ENCODE measurements at regions not wholly inside any gene's neighbourhood (a gene's known extent, or its start where the extent isn't known, plus 50 kb on each side); places are given as distances from the start of the nearest gene placed in this dataset.

GRCh38 chr12:128075332-128075731, 191.6 kb upstream of the TMEM132C start:
- peak; percentile 51 for DNase-seq (ENCODE audit: extremely low spot score, unreplicated experiment)
- TF ChIP-seq CTCF (IDR thresholded peaks at IDR 0.05) = no peak
- Mint-ChIP-seq H3K36me3 (ENCODE audit: unreplicated experiment) (no peaks in the 10 kb centered on the region), H3K9me3 (ENCODE audit: unreplicated experiment) (no peaks in the 10 kb centered on the region), H3K4me1 (ENCODE audit: unreplicated experiment) (peaks cover 5% of the 10 kb centered on the region), H3K27me3 (ENCODE audit: unreplicated experiment) (no peaks in the 10 kb centered on the region), H3K27ac (ENCODE audit: unreplicated experiment) (no peak overlapping the region), H3K4me3 (ENCODE audit: unreplicated experiment) (no peak overlapping the region)

DNA sequence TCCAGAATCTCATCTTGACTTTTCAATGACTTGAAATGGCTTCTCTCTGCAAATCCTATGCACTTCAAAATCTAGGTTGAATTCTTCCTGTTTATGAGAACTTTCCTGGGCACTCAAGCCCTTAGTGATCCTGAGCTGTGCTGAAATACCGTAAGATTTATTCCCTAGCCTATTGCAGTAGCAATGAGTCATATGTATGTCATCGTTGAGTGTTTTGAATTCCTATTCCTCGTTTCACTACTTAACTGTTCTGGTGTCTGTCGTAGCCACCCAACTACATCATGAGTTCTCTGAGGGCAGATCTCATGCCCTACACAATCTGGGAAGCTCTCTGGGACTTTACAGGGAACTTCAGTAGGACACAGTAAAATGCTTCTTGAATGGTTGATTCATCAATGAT, 190.8 kb upstream of the TMEM132C start:
- Mint-ChIP-seq H3K27me3 (ENCODE audit: unreplicated experiment) (peaks cover 3% of the 10 kb centered on the region), H3K4me3 (ENCODE audit: unreplicated experiment) (no peak overlapping the region), H3K36me3 (ENCODE audit: unreplicated experiment) (no peaks in the 10 kb centered on the region), H3K27ac (ENCODE audit: unreplicated experiment) (no peak overlapping the region), H3K4me1 (ENCODE audit: unreplicated experiment) (peaks cover 5% of the 10 kb centered on the region), H3K9me3 (ENCODE audit: unreplicated experiment) (no peaks in the 10 kb centered on the region)
- TF ChIP-seq CTCF (IDR thresholded peaks at IDR 0.05) = no peak
- DNase-seq (ENCODE audit: extremely low spot score, unreplicated experiment) = no peak

GRCh38 chr12:128077211-128077916, 189.6 kb upstream of the TMEM132C start:
- H3K9me3 Mint-ChIP-seq (ENCODE audit: unreplicated experiment) = no peaks in the 10 kb centered on the region
- no peaks in the 10 kb centered on the region for H3K36me3 Mint-ChIP-seq (ENCODE audit: unreplicated experiment)
- TF ChIP-seq CTCF (IDR thresholded peaks at IDR 0.05) = no peak
- H3K4me3 Mint-ChIP-seq (ENCODE audit: unreplicated experiment) = no peak overlapping the region
- peak; percentile 67 for DNase-seq (ENCODE audit: extremely low spot score, unreplicated experiment)
- H3K27ac Mint-ChIP-seq (ENCODE audit: unreplicated experiment) = no peak overlapping the region
- peaks cover 3% of the 10 kb centered on the region for H3K27me3 Mint-ChIP-seq (ENCODE audit: unreplicated experiment)
- peaks cover 5% of the 10 kb centered on the region for H3K4me1 Mint-ChIP-seq (ENCODE audit: unreplicated experiment)

DNA sequence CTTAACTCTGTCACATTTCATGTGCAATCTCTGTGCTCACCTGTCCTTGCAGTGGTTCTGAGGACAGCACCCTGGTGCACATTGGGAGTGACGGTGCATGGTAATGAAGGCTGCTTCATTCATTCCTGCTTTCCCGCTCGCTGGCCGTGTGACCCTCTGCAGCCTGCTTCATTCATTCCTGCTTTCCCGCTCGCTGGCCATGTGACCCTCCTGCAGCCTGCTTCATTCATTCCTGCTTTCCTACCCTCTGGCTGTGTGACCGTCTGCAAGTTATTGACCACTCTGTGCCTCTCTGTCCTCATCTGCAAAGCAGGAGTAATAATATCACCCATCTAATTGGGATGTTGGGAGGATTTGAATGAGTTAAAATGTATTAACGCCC, 189.1 kb upstream of the TMEM132C start:
- Mint-ChIP-seq H3K27ac (ENCODE audit: unreplicated experiment) (no peak overlapping the region), H3K4me3 (ENCODE audit: unreplicated experiment) (no peak overlapping the region), H3K4me1 (ENCODE audit: unreplicated experiment) (peaks cover 5% of the 10 kb centered on the region), H3K36me3 (ENCODE audit: unreplicated experiment) (no peaks in the 10 kb centered on the region), H3K27me3 (ENCODE audit: unreplicated experiment) (peaks cover 3% of the 10 kb centered on the region), H3K9me3 (ENCODE audit: unreplicated experiment) (no peaks in the 10 kb centered on the region)
- peak; percentile 71 for DNase-seq (ENCODE audit: extremely low spot score, unreplicated experiment)
- no peak for TF ChIP-seq CTCF (IDR thresholded peaks at IDR 0.05)

- Mint-ChIP-seq H3K27me3 (ENCODE audit: unreplicated experiment) (peaks cover 3% of the 10 kb centered on the region), H3K27ac (ENCODE audit: unreplicated experiment) (no peak overlapping the region), H3K4me1 (ENCODE audit: unreplicated experiment) (peaks cover 5% of the 10 kb centered on the region), H3K4me3 (ENCODE audit: unreplicated experiment) (no peak overlapping the region), H3K36me3 (ENCODE audit: unreplicated experiment) (no peaks in the 10 kb centered on the region), H3K9me3 (ENCODE audit: unreplicated experiment) (no peaks in the 10 kb centered on the region)
- no peak for TF ChIP-seq CTCF (IDR thresholded peaks at IDR 0.05)
- peak; percentile 32 for DNase-seq (ENCODE audit: extremely low spot score, unreplicated experiment)
Observed at GRCh38 chr12:128078301-128078971, 188.5 kb upstream of the TMEM132C start.

All from osteocyte (in vitro differentiated cells).